EH (cell line): ENCODE measurements at regions not wholly inside any gene's neighbourhood (a gene's known extent, or its start where the extent isn't known, plus 50 kb on each side); places are given as distances from the start of the nearest gene placed in this dataset.
"Not testable (repeated sequence)": the region's sequence is repeated elsewhere in the genome, so short reads cannot be mapped to it uniquely, and the experiment has no call there.

Experiments used
- DNase-seq: peaks from one replicate; pipeline ENCODE4 v3.0.0-alpha.2; 2015; ENCODE audit warnings: low read depth

- no peak for DNase-seq
Observed at GRCh38 chr7:22066522-22066921, 120.8 kb upstream of the CDCA7L start.

- DNase-seq = no peak
Observed at GRCh38 chr7:22064816-22065215, 119.1 kb upstream of the CDCA7L start.

GRCh38 chr7:22061775-22062174 lies 116.1 kb upstream of the CDCA7L start:
- DNase-seq = peak; percentile 11

- DNase-seq = no peak
Observed at GRCh38 chr7:22060863-22061262, 115.2 kb upstream of the CDCA7L start.

- DNase-seq = no peak
Observed at GRCh38 chr7:22060197-22060596, 114.5 kb upstream of the CDCA7L start.

- DNase-seq = no peak
Observed at GRCh38 chr7:22055226-22055625, 109.5 kb upstream of the CDCA7L start.

- no peak for DNase-seq
Observed at GRCh38 chr7:22052674-22053365, 107.1 kb upstream of the CDCA7L start.

- DNase-seq = peak; percentile 3
Observed at GRCh38 chr7:22051886-22052673, 106.4 kb upstream of the CDCA7L start.

- peak; percentile 1 for DNase-seq
Observed at GRCh38 chr7:22049766-22050500, 104.2 kb upstream of the CDCA7L start.

GRCh38 chr7:22043367-22043766 lies 97.7 kb upstream of the CDCA7L start:
- peak; percentile 3 for DNase-seq

GRCh38 chr7:22040923-22041595 lies 95.4 kb upstream of the CDCA7L start:
- DNase-seq = no peak

- no peak for DNase-seq
Observed at GRCh38 chr7:22039670-22040069, 94.0 kb upstream of the CDCA7L start.

GRCh38 chr7:22032356-22032755 lies 86.7 kb upstream of the CDCA7L start:
- not testable (repeated sequence) for DNase-seq

- not testable (repeated sequence) for DNase-seq
Observed at GRCh38 chr7:22028656-22029055, 83.0 kb upstream of the CDCA7L start.

- no peak for DNase-seq
Observed at GRCh38 chr7:22027475-22027874, 81.8 kb upstream of the CDCA7L start.

GRCh38 chr7:22025983-22026382 lies 80.3 kb upstream of the CDCA7L start:
- no peak for DNase-seq

GRCh38 chr7:22025075-22025474 lies 79.4 kb upstream of the CDCA7L start:
- no peak for DNase-seq

GRCh38 chr7:22019931-22020330 lies 74.2 kb upstream of the CDCA7L start:
- no peak for DNase-seq

- no peak for DNase-seq
Observed at GRCh38 chr7:22016507-22016906, 70.8 kb upstream of the CDCA7L start.

GRCh38 chr7:22013711-22014110 lies 68.0 kb upstream of the CDCA7L start:
- DNase-seq = no peak

- no peak for DNase-seq
Observed at GRCh38 chr7:22008683-22009082, 63.0 kb upstream of the CDCA7L start.

- no peak for DNase-seq
Observed at GRCh38 chr7:22008087-22008486, 62.4 kb upstream of the CDCA7L start.
